ENCODE measurements at regions not wholly inside any gene's neighbourhood (a gene's known extent, or its start where the extent isn't known, plus 50 kb on each side); places are given as distances from the start of the nearest gene placed in this dataset.

DNA sequence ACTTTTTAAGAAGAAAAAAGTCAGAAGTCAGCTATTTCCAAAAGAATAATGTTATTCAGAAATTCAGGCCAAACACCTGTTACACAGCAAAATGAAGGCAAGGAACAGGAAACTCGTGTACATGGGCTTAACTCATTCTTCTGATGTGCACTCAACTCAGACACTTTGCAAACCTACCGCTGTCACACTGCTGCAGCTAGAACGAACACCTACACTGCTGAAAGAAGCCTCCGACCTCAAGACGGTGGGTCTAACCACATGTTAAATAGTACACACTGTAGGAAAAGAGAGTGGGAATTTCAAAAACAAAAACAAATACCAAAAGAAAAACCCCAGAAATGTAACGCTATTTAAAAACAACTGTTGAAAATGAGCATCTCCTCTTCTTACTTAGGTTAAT is 384.5 kb downstream of the IRX1 start:
- no peak for DNase-seq

DNA sequence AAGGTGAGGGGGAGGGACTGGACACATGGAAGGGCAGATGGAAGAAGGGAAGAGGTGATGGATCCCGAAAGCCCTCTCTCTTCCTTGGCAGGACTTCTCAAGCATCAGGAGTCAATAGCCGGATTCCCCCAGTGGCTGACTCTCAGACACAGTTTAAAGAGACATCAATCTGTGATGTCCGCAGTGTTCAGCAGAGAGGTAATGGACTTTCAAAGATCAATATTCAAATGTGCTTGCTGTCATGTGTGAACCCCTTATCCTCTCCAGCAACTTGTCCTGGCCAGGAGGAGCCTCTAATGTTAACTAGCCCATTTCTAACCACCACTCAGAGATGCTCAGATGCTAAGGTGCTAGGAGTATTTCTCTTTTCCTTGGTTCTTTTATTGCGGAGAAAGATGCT is 392.2 kb downstream of the IRX1 start:
- no peak for DNase-seq

DNA sequence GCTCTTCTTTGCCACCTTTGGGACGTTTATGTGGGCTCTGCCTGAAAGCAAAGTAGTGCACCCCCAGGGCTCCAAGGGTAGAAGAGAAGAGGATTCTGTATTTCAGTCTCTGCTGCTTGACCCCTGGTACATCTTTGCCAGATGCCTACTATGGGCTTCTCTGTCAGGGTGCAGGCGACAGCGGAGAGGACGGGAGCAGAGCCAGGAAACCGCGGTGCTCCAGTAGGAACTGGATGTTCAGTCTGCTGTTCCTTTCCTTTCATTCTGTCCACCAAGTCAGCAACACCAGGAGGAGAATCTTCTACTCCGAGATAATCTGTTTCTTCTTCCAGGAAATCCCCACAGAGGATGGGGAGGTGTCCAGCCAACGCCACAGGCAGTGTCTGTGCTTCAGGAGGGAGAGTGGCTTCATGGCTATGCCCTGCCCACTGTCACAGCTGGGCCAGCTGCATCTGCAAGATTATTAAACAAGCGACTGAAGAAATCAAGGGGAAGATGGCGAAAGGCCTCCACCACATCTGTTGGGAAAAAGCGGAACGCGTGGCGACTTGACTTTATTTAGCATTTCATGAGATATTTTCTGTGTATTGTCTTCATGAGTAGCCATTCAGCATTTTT is 398.3 kb downstream of the IRX1 start:
- no peak for DNase-seq

DNA sequence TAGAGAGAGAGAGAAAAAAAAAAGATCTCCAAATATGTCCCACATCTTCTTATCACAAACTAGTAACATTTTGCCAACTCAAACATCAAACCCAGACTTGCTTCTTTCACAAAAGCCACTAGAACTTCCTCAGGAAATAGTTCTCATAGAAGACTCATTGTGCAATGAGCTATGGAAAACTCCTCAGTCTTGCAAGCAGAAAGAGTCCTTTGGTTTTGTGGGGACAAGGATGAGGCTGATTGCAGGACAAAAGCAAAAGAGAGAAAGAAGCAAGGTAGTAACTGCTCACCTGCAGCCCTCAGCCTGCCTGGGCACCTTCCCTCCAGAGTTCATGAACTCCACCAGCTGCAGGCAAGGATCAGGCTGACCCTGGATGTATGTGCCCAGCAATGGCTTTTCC is 399.0 kb downstream of the IRX1 start:
- DNase-seq = no peak

DNA sequence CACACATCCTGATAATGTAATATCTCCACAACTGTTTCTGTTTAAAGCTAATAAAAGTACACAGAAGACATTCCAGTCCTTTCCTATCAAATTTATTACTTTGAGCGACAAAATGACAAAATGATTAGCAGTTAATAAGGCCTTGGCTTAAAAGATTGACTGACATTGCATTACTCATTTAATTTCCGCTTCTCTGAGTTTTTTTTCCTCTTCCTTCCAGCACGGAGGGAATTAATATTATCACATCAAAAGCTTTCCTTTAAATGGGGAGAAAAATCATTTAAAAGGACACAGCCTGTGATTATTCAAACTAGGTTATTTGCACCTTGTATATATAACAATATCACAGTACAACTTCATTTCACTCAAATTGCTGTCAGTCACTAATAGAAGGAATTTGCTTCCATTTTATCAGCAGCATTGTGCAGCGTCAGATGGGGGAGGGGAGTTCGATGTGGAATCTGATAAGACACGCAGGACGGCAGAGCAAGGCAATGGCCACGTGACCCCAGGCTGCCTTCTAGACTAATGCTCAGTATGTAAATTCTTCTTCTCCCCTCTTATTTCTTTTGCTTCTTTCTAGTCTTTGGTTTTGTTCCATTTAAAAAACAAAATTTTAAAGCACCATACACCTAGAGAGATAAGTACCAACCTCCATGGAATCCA is 400.5 kb downstream of the IRX1 start:
- DNase-seq = no peak

DNA sequence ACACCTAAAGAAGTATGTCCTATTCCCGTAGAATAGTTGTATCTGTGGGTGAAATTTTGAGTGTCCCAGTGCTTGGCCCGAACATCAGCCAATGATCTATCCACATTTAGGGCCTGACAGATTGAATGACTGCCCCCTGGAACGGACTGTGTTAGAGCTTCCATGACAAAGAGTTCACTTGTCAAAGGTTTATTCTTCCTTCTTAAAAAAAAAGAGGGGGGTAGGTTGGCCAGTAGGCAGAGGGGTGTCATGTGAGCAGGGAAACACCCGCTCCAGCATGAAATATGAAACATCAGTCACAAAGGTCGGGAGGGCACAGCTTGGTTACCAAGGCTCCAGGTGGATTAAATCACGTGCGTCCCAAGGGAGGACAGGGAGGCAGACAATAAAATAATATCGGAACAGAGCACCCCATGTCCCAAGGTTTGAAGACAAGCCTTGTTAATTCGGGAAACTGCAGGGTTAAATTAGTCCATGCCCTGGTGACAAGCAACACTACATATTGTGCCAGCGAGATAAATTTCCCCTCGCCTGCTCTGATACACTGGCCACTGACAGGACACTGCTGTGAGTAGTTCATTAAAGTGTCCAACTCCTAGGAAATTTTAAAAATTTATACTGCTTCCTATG is 401.2 kb downstream of the IRX1 start:
- no peak for DNase-seq

DNA sequence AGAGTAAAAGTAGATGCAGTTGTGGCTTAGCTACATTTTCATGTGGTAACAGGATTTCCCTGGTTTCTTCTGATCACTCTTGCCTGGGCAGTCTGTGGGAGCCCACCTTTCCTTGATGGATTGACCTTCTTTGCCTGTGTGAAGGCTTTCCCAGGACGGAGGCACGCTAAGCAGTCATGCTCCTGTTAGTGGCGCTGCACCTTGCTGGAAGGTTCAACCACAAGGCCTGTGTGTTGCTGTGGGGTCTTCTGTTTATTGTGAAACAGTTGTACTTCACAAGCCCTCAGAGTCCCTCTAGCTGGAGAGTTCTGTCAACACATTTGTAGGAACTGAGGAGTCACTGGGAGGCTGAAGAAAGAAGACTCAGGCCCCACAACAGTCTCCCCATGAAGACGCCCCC is 402.0 kb downstream of the IRX1 start:
- no peak for DNase-seq

DNA sequence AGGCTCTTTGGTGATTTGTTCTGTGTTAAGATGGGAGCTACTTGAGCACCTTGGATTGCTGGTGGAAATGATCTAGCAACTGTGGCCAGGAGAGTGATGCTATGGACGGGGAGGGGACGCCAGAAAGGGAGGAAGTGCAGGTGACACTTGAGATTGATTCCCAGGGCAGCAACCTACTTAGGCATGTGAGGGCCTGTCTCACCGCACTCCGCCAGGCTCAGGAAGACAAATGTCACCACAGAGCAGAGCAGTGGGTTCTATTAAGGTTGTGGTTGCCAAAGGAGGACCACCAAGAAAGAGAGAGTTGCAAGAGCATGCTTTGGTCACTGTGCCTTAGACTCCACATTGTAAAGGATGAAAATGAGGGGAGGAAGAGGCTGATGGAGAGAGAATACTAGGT is 404.3 kb downstream of the IRX1 start:
- no peak for DNase-seq

DNA sequence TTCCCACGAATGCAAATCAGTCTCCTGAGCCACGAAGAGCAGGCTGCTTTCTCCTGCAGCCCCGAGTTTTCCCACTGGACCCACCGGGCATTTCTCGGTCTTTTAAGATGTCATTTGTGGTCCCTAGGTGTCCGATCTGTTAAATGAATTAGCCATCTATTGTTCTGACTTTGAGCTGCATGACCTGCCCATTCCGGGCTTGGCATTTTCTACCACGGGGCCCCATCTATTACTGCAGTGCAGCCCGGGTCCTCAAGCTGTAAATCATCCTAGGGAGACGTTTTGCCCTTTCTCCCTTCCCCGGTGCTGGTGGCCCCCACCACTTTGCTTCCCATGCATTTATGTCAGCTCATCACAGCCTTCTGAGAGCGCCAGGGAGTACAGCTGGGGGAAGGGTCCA is 405.4 kb downstream of the IRX1 start:
- DNase-seq = no peak

DNA sequence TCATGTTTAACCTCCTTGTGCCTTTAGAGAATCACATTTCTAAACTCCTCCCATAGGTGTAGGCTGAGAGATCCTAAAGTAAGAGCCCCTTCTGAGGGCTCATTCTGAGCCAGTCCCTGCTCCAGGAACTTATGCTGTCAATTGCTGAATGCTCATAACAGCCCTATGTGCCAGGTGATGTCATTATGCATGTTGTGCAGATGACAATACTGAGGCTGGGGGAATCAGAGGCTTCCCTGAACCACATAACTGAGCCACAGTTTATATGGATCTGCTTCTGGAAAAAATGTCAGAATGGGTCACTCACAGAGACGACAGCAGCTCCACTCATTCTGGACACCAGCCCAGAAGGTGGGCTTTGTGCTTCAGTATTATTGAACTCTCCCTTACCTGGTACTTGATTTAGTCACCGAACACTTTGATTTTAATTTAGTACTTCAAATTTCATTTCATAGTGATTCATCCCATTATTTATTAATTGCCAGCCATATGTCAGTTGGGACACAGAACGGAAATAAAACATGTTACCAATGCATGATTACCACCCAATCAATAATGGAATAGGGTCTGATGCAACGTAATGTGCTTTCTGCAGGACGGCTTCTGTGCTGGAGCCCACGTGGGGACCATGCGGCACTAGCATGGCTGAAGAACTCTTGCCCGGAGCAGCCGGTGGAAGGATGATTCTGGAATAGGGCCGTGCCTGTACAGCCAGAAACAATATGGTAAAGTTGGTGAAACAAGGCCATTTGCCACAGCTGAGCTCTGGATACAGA is 406.3 kb downstream of the IRX1 start:
- DNase-seq = no peak

DNA sequence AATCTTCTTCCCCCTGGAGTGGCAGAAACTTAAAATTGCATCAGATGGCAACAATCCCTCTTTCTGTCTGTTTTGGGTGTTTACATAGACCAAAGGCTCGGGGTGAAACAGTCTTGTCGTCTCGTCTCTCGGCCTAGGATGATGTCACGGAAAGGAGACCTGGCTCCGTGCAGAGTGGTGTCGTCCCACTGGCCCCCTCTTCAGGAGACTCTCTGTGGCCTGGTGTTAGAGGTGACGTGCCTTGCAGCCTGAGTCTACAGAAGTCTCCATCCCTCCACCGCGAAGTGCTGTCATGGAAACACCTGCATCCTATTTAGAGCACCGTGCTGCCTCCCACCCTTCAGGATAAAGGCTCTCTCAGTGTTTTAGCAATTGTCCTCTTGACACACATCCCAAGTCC is 409.7 kb downstream of the IRX1 start:
- DNase-seq = no peak

DNA sequence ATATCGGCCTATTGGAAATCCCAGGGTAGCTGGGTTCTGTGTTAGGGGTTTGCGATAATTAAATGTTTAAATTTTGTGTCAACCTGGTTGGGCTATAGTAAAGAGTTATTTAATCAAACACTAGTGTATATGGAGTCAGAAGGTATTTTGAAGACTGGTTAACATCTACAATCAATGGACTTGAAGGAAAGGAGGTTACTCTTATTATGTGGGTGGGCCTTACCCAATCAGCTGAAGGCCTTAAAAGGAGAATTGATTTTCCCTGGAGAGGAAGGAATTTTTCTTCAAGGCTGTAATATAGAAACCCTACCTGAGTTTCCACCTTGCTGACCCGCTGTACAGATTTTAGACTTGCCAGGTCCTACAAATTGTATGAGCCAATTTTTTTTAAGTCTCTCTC is 411.4 kb downstream of the IRX1 start:
- no peak for DNase-seq

DNA sequence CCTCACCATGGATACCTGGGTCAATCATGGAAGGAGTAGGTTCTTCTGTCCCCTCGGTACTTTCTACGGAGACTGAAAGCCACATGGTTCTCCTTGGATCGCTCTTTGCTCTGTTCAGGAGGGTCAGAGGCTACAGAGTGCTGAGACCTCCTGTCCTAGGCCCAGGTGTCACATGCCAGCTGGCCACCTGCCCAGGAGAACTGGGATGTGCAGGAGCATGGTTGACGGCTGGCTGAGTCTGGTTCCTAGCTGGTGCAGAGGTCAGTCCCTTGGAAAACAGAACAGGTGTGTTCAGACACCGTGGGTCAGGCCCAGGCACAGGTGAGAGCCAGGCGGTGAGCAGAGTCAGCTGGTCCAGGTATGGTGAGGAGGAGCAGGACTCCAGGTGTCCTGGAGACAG is 416.3 kb downstream of the IRX1 start:
- DNase-seq = no peak

DNA sequence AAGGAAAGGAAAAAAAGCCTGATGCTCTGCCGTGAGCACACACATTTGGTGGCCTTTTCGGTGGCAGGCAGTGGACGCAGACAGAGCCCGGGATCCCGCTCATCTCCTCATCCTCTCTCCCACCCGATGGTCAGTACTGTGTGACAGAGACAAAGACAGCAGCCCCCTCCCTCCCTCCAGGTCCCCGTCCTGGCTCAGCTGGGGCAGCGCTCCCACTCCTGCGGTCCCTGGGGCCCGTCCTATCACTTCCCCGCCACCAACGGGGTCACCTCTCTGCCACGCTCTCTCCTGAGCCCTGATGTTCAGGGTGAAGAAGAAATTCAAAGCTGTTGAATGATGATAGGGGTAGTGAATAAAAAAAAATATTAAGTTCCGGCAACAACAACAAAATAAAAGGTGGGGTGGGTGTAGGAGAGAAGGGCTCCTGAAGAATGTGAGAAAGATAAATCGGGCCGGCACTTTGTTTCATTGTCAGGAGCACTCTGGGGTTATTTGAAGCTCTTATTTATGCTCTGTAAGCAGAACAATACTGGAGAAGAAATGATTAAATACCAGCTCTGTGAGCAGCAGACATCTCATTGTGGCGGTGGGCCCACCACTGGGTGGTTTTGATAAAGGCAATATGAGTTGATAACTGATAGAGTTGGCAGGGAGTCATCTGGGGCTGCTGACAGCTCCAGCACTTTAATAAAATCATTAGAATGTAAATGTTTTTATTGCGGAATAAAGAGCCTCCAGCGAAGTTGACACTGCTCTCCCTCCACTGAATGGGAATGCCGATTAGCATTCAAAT is 417.7 kb downstream of the IRX1 start:
- DNase-seq = no peak

DNA sequence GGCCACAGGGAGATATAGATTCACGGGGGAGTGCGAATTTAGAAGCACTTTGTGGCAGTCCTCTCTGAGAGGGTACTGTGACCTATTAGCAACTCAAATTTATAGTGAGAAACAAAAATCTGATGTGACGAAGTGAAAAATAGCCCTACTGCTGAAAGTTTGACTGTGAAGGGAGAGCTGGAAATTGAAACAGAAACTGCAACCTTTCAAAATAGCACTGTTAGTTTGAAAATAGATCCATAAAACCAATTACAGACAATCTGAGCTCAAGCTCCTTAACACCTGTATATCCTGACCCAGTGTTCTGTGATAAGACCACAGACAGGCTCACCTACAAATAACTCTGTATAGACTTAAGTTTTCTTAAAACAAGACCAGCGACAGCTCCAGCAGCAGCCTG is 420.1 kb downstream of the IRX1 start:
- DNase-seq = no peak

DNA sequence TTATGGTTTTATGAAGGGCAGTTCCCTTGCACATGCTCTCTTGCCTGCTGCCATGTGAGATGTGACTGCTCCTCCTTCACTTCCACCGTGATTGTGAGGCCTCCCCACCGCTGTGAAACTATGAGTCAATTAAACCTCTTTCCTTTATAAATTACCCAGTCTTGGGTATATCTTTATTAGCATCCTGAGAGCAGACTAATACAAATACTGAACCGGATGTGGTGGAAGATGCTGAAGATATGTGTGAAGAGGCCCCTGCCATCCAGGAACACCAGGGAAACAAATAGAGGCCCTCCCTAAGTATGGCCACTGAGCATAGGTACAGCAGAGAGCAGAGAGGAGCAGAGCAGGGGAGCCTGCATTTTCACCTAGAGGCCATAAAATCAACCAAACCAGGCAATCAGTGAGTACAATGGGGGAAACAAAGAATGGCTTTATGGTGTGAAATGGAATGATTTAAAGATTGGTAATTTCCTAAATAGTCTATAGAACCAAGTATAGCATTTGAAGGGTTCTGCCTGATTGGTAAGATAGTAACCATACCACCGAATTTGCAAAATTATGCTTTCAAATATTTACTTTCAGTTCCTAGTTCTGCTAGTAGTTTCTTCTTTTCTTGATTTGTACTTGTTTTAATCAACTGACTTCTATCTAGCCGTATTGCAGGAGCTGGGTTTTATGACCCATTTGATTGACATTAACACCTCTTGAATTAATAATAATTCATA is 421.6 kb downstream of the IRX1 start:
- DNase-seq = no peak

DNA sequence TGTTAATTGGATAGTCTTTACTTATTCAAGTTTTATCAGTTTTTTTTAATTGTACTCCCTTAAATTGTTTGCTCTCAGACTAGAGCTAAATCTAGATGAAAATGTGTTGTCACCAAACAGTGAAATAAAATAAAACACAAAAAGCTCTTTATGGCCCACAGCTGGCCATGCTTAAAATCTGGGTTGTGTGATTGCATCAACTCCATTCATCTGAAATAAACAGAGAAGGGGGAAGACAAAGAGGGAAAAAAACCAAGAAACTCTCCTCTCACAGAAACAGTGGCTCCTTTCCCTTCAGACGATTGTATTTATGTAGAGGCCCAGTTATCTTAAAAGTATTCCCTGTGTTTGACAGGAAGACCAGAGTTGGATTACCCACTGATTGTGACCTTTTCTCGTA is 422.4 kb downstream of the IRX1 start:
- DNase-seq = no peak

DNA sequence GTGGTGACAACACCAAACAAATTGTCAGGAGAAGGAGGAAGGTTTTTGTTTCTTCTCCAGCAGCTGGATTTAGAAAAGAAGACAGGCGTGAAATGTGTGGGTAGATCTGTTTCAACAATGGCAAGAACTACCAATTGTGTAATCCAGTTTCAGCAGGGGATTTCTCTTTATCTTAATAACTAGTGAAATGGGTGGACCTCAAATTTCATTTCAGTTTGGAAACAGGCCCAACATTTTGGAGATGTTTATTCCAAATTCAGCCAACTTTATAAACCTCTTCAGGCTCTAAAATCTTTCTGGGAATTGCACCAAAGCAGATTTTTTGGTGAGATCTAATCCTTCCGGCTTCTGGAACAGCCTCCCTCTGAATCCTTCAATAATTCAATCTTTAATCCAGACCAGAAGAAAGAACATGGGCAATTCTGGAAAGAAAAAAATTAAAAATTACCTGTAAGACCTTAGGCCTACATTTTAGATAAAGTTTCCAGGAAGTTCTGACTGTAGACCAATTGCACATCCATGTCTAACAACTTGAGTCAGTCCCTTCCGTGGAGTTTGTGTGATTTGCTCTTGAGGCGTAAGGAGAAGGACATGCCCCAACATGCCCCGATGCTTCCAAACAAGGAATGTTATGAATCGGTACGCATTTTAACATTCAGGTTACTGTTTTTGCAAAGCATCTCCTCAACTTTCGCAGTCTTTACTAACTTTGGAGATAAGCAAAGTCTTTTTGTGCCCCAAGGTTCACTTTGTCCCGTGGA is 423.6 kb downstream of the IRX1 start:
- no peak for DNase-seq

DNA sequence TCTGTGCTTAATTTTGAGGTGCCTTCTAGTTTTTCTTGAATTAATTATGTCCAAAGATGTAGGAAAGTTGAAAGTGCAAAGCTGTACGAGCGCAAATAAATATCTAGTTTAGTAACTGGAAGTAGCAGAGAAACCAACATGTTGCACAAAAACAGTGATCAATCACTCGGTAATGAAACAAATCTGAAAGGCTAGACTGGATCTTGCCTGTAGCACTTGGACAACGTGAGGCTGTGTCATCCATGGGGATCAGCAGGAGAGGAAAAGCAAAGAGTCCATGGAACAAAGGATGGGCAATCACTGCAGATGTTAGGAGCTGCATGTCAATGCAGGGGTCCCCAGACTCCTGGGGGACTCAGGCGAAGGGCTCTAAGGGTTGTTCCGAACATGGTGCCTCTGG is 424.2 kb downstream of the IRX1 start:
- no peak for DNase-seq

DNA sequence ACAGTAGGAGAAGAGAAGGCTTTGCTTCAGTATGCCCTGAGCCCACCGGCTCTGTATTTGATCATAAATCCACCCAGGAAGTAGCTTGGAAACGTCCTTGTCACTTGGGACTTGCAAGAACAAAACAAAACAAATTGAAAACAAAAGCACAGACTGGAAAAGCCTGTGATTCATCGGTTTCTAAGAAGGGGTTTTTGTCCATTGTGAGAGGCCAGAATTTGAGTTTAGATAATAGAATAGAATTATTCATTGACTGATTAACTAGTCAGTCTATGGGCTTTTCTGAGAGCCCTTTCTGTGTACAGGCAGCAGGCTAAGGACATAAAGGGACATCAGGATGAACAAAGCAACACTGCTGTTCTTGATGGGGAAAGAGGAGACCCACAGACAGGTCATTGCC is 424.8 kb downstream of the IRX1 start:
- DNase-seq = no peak

DNA sequence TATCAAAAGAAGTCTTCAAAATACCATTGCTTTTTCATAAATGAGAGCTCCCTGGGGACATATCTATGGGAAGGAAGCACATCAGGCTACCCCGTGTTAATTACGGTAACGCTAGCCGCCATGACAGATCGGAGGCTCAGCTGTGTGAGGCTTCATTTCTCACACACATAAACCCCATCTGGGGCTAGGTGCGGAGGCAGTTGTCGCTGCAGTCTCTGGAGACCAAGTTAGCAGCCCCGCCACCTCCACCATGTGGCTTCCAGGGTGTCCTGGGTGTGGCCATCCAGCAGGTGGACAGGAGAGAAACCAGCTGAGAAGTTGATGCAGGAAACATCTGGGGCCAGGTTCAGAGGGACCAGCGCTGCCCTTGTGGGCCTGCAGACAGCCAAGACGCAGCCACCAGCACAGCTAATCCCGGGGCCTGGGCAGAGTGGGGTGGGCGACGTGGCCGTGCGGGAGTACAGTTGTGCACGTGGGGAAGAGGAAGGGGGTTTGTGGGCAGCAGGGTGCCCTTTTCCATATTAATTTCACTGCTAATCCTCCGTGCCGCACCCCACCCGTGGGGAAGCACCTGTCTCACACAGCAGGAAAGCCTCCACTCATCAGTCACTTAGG is 426.5 kb downstream of the IRX1 start:
- no peak for DNase-seq
